K562 (cell line): ENCODE measurements at regions not wholly inside any gene's neighbourhood (a gene's known extent, or its start where the extent isn't known, plus 50 kb on each side); places are given as distances from the start of the nearest gene placed in this dataset.

Experiments
- ATAC-seq: fragments of 200-7000 bp; cut with Tn5 transposase; 3 replicates; pipeline ENCODE4 v1.9.1; 2020; ENCODE audit warnings: moderate library complexity
- BruUV-seq: library from RNA; stranded (reverse); fragments of 400-500 nt; replicated peaks from 2 replicates; lab custom pipeline; 2021; lab: Mats Ljungman, UMichigan
- CTCF ChIA-PET: fragments of 300-600 bp; formaldehyde crosslinking; extraction: SDS; loops from one replicate; lab custom pipeline; 2021; ENCODE audit warnings: low intra/inter-chr PET ratio; lab: Yijun Ruan, JAX
- POLR2A ChIA-PET: fragments of 300-600, 350-650 bp; sonication (Branson Sonifier 250); formaldehyde crosslinking; extraction: SDS; loops from one replicate; lab custom pipeline; 2021; ENCODE audit warnings: antibody characterized with exemption, inconsistent platforms; lab: Yijun Ruan, JAX
- DNase-seq, 4 experiments: peaks; one replicate each; pipeline versions ENCODE4 v3.0.0 to v3.0.0-alpha.2; 2011 to 2018; ENCODE audit warnings: low spot score in 3 of 4, mixed read lengths in 3 of 4; ENCODE audit errors: extremely low read depth in 1 of 4
- FAIRE-seq: peaks from 2 replicates; lab custom pipeline; 2011; peaks lifted over from hg19 to GRCh38; lab: Jason Lieb, UNC
- H2AFZ ChIP-seq: 2 replicates; pipeline ENCODE4 v1.6.0; 2011; ENCODE audit warnings: low read depth, low read length, control low read depth, inconsistent platforms
- H3K27ac ChIP-seq: fragments of 200-600 bp; 3 replicates; pipeline ENCODE4 v1.8.0; 2011; ENCODE audit warnings: low read depth, mild to moderate bottlenecking, control low read depth, inconsistent platforms, low read length, moderate library complexity, mixed read lengths; ENCODE audit errors: extremely low read depth
- H3K27me3 ChIP-seq, 2 experiments: fragments of 300-600 bp in 1 of 2; 2 replicates in 1 of 2; 3 replicates in 1 of 2; pipeline versions ENCODE4 v1.6.0 to v1.8.0; 2011; ENCODE audit warnings: inconsistent platforms in 2 of 2, low read length in 2 of 2, mild to moderate bottlenecking in 1 of 2, mixed read lengths in 1 of 2, moderate library complexity in 1 of 2; ENCODE audit not compliant: control insufficient read depth in 2 of 2, insufficient read depth in 2 of 2
- H3K36me3 ChIP-seq: fragments of 300-600 bp; 3 replicates; pipeline ENCODE4 v1.8.0; 2011; ENCODE audit warnings: mild to moderate bottlenecking, low read length, inconsistent platforms; ENCODE audit not compliant: control insufficient read depth, insufficient read depth
- H3K4me1 ChIP-seq, 2 experiments: fragments of 200-600 bp in 1 of 2; replicated peaks in 1 of 2; 2 replicates in 1 of 2; 3 replicates in 1 of 2; pipeline versions ENCODE4 v1.5.1 to v1.8.0; 2011; ENCODE audit warnings: inconsistent platforms in 2 of 2, low read length in 2 of 2, mild to moderate bottlenecking in 1 of 2, mixed read lengths in 1 of 2, moderate library complexity in 1 of 2; ENCODE audit not compliant: control insufficient read depth in 2 of 2, insufficient read depth in 2 of 2
- H3K4me2 ChIP-seq: 2 replicates; pipeline ENCODE4 v1.6.1; 2011; ENCODE audit warnings: low read length, control low read depth, inconsistent platforms, mixed read lengths; ENCODE audit not compliant: insufficient read depth
- H3K4me3 ChIP-seq: fragments of 200-600 bp; sonication (generic), shearing (Covaris generic); 2 replicates; pipeline ENCODE4 v1.5.1; 2016; ENCODE audit warnings: control low read depth, inconsistent platforms
- H3K79me2 ChIP-seq: fragments of 200-600 bp; 3 replicates; pipeline ENCODE4 v1.8.0; 2011; ENCODE audit warnings: low read length, inconsistent platforms; ENCODE audit not compliant: control insufficient read depth, insufficient read depth
- H3K9ac ChIP-seq, 2 experiments: 2 replicates each; pipeline versions ENCODE4 v1.6.0 to v1.6.1; 2011; ENCODE audit warnings: low read depth in 2 of 2, low read length in 2 of 2, control low read depth in 1 of 2, inconsistent platforms in 1 of 2, mild to moderate bottlenecking in 1 of 2, mixed read lengths in 1 of 2; ENCODE audit not compliant: insufficient read depth in 1 of 2
- H3K9me1 ChIP-seq: one replicate; pipeline ENCODE4 v1.6.0; 2011; ENCODE audit warnings: inconsistent platforms, mild to moderate bottlenecking, low read length, moderate library complexity; ENCODE audit not compliant: control insufficient read depth, insufficient read depth
- H3K9me3 ChIP-seq: replicated peaks from 2 replicates; pipeline ENCODE4 v1.5.1; 2011; ENCODE audit warnings: low read depth, low read length, inconsistent platforms; ENCODE audit not compliant: control insufficient read depth, insufficient read depth
- H4K20me1 ChIP-seq: replicated peaks from 2 replicates; pipeline ENCODE4 v1.6.1; 2011; ENCODE audit warnings: low read length, inconsistent platforms, mixed read lengths; ENCODE audit not compliant: control insufficient read depth, insufficient read depth
- BMI1 ChIP-seq: fragments of 150-350 bp; IDR thresholded peaks from 2 replicates; pipeline ENCODE4 v1.6.1; 2014; ENCODE audit warnings: low read length
- BRD9 ChIP-seq: fragments of 450-650 bp; IDR thresholded peaks from 2 replicates; pipeline ENCODE4 v1.6.1; 2018; ENCODE audit warnings: low read depth; ENCODE audit not compliant: partially characterized antibody
- DMBX1 ChIP-seq: fragments of 250-450 bp; sonication (Bioruptor Pico); IDR thresholded peaks from 2 replicates; pipeline ENCODE4 v1.8.0; 2022; ENCODE audit warnings: inconsistent platforms, mild to moderate bottlenecking, moderate library complexity, borderline replicate concordance
- E2F4 ChIP-seq: sonication (generic); formaldehyde crosslinking; IDR thresholded peaks from 2 replicates; pipeline ENCODE4 v1.8.0; 2022; ENCODE audit warnings: mild to moderate bottlenecking, low read depth, missing genetic modification reagents
- ELF4 ChIP-seq: fragments of 450-650 bp; formaldehyde crosslinking; IDR thresholded peaks from 2 replicates; pipeline ENCODE4 v1.4.0; 2022; ENCODE audit warnings: missing genetic modification characterization
- KLF13 ChIP-seq: fragments of 450-650 bp; IDR thresholded peaks from 2 replicates; pipeline ENCODE4 v1.6.1; 2016; ENCODE audit warnings: missing genetic modification characterization, low read depth, mild to moderate bottlenecking, missing compliant biosample characterization, moderate library complexity, borderline replicate concordance
- MTA1 ChIP-seq: fragments of 450-650 bp; IDR thresholded peaks from 2 replicates; pipeline ENCODE4 v1.6.1; 2017; ENCODE audit warnings: borderline replicate concordance
- NCOA6 ChIP-seq: fragments of 450-650 bp; IDR thresholded peaks from 2 replicates; pipeline ENCODE4 v1.6.1; 2017; ENCODE audit warnings: mild to moderate bottlenecking
- PBX2 ChIP-seq, 2 experiments: IDR thresholded peaks in 1 of 2; conservative IDR thresholded peaks in 1 of 2; 2 replicates each; pipeline ENCODE4 v1.6.1; 2016; ENCODE audit warnings: low read depth in 2 of 2, mild to moderate bottlenecking in 1 of 2, missing compliant biosample characterization in 1 of 2, missing genetic modification characterization in 1 of 2, moderate library complexity in 1 of 2
- RBFOX2 ChIP-seq: fragments of 200-400 bp; formaldehyde crosslinking; IDR thresholded peaks from 2 replicates; pipeline ENCODE4 v1.6.1; 2017; ENCODE audit warnings: low read depth, mild to moderate bottlenecking, low read length, moderate library complexity
- SOX6 ChIP-seq: fragments of 450-650 bp; IDR thresholded peaks from 2 replicates; pipeline ENCODE4 v1.6.1; 2014; ENCODE audit warnings: mild to moderate bottlenecking
- ZNF184 ChIP-seq: sonication (generic); formaldehyde crosslinking; IDR thresholded peaks from 2 replicates; pipeline ENCODE4 v1.5.0; 2020; ENCODE audit warnings: missing genetic modification reagents
- ZNF232 ChIP-seq: sonication (generic); formaldehyde crosslinking; IDR thresholded peaks from 2 replicates; pipeline ENCODE4 v1.8.0; 2022; ENCODE audit warnings: mild to moderate bottlenecking, missing genetic modification reagents
- WGBS: fragments of 100-300 bp; shearing (Covaris generic); methylation state at CpG from one replicate; pipeline ENCODE4 v1.1.6; 2016; ENCODE audit warnings: low coverage, mixed read lengths; ENCODE audit not compliant: insufficient coverage; ENCODE audit errors: missing lambda C conversion rate; 5-methylcytosine and 5-hydroxymethylcytosine counted together
- in situ Hi-C: fragments of 300-500 bp; cut with MboI; formaldehyde crosslinking; loops from 4 replicates; pipeline ENCODE4 v1.15.0; 2018; ENCODE audit warnings: inconsistent platforms, mixed read lengths
- intact Hi-C: fragments of 100-400 bp; cut with micrococcal nuclease; formaldehyde crosslinking; loops from 2 replicates; pipeline ENCODE4 v1.14.2; 2022
- TF ChIP-seq, protein P1 (sequence below): fragments of 250-450 bp; sonication (Bioruptor Pico); IDR thresholded peaks from 2 replicates; pipeline ENCODE4 v1.5.0; 2020; ENCODE audit warnings: mild to moderate bottlenecking
- TF ChIP-seq, protein P2 (sequence below): sonication (generic); formaldehyde crosslinking; IDR thresholded peaks from 2 replicates; pipeline ENCODE4 v1.8.0; 2022; ENCODE audit warnings: mild to moderate bottlenecking, missing genetic modification reagents

GRCh38 chr2:17251171-17251570 is 267.1 kb downstream of the RAD51AP2 start (continued):
- TF ChIP-seq PBX2 (CRISPR knock-in tag; IDR thresholded peaks at IDR 0.05; ENCODE audit: low read depth): no peak
- no peak for TF ChIP-seq PBX2 (tag; conservative IDR thresholded peaks at IDR 0.05; ENCODE audit: low read depth)

- Histone ChIP-seq H4K20me1 (no peaks in the 10 kb centered on the region), H3K27me3 (peaks cover 0 to 3% of the 10 kb centered on the region in 2 experiments; a peak in 1 of 5 replicates), H3K36me3 (no peaks in the 10 kb centered on the region), H3K9me3 (no peaks in the 10 kb centered on the region), H3K4me3 (no peak overlapping the region), H3K4me1 (no peaks in the 10 kb centered on the region), H2AFZ (0 out of 2 replicates have a peak overlapping the region, but pooled peaks have one; percentile 10), H3K9me1 (no peaks in the 10 kb centered on the region), H3K9ac (no peak overlapping the region), H3K27ac (no peak overlapping the region), H3K79me2 (no peaks in the 10 kb centered on the region), H3K4me2 (no peak overlapping the region)
- DNase-seq (no peak), ATAC-seq (no peak), FAIRE-seq (no peak)
- intact Hi-C loops: no loop called here
- in situ Hi-C loops: no loop called here
- ChIA-PET POLR2A (no interaction called here), CTCF (no interaction called here)
- TF ChIP-seq ELF4 (CRISPR knock-in tag) (no peak), DMBX1 (CRISPR knock-in tag) (no peak), BRD9 (no peak), MTA1 (no peak), BMI1 (no peak), RBFOX2 (no peak), KLF13 (no peak), ZNF184 (CRISPR knock-in tag) (no peak), E2F4 (CRISPR knock-in tag) (no peak), SOX6 (no peak), ZNF232 (CRISPR knock-in tag) (no peak), NCOA6 (no peak)
- TF ChIP-seq, protein P1, sequence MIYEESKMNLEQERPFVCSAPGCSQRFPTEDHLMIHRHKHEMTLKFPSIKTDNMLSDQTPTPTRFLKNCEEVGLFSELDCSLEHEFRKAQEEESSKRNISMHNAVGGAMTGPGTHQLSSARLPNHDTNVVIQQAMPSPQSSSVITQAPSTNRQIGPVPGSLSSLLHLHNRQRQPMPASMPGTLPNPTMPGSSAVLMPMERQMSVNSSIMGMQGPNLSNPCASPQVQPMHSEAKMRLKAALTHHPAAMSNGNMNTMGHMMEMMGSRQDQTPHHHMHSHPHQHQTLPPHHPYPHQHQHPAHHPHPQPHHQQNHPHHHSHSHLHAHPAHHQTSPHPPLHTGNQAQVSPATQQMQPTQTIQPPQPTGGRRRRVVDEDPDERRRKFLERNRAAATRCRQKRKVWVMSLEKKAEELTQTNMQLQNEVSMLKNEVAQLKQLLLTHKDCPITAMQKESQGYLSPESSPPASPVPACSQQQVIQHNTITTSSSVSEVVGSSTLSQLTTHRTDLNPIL (CRISPR knock-in tag): no peak
- TF ChIP-seq, protein P2, sequence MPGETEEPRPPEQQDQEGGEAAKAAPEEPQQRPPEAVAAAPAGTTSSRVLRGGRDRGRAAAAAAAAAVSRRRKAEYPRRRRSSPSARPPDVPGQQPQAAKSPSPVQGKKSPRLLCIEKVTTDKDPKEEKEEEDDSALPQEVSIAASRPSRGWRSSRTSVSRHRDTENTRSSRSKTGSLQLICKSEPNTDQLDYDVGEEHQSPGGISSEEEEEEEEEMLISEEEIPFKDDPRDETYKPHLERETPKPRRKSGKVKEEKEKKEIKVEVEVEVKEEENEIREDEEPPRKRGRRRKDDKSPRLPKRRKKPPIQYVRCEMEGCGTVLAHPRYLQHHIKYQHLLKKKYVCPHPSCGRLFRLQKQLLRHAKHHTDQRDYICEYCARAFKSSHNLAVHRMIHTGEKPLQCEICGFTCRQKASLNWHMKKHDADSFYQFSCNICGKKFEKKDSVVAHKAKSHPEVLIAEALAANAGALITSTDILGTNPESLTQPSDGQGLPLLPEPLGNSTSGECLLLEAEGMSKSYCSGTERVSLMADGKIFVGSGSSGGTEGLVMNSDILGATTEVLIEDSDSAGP (CRISPR knock-in tag): no peak
- no TSS peak for BruUV-seq
- 1% methylated on average over 7 of the region's 7 CpGs for WGBS
Measured at GRCh38 chr2:17249249-17249648, 269.0 kb downstream of the RAD51AP2 start.
